HCEC 1CT (cell line): ENCODE measurements at regions not wholly inside any gene's neighbourhood (a gene's known extent, or its start where the extent isn't known, plus 50 kb on each side); places are given as distances from the start of the nearest gene placed in this dataset.

ENCODE experiments used
- DNase-seq: peaks from one replicate; pipeline ENCODE4 v3.0.0-alpha.2; 2017

DNA sequence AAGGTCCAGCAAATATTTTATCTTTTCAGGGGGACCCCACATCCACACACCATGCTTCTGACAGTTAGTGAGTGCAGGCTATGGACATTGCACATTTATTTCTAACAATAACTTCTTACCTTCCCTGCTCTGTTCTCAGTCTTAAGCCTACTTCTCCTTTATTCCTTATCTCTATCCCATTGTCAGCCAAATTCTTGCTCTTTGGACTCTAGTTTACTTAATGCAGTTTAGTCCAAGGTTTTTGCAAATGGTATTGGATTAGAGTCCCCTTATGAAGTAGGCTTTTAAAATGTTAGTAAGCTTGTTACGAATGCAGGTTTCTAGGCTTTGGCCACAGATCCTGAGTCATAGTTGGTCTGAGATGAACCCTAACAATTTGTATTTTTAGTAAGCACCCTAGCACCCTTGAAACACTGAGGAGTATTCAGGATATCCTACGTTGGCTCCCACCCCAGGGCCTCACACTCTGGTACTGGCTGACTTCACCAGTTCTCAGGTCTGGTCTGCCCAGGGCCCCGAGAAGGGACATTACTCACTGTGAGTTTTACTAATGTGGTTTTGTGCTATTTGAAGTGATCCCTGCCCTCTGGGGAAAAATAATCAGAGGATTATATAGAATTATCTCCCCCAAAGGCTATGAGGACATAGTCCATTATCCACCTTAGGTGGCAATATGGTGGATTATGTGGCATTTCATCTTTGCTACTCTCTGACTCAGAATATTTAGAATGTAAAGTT lies 239.5 kb downstream of the TGFB2 start:
- peak; percentile 60 for DNase-seq

DNA sequence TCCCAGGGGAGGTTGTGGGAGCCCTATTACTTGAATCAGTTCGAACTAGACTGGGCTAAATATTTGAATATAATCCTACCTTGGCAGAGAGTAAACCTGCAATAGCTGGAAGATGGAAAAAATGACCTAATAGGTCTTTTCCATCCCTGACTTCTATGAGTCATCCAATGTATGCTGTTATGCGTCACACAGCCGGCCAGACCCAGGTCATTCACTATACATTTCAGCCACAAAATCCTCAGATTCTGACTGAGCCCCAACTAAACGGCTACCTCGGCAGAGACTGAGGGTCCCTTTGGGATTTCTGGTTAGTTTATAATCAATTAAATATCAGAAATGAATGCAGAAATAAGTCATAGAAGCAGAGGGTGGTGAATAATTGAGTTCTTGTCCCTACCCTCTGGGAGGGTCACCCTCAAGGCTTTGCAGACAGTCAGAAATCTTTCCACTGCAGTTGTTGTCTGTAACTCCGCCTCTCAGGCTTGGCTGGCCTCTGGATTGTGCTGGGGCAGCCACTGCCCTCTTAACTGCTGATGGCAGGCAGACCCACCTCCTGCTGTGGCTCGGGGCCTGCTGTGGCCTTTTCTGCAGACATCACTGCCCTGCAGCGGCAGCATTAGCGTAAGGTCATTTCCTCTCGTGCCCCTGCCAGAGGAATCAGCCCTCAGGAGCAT lies 240.5 kb downstream of the TGFB2 start:
- DNase-seq = peak; percentile 77

DNA sequence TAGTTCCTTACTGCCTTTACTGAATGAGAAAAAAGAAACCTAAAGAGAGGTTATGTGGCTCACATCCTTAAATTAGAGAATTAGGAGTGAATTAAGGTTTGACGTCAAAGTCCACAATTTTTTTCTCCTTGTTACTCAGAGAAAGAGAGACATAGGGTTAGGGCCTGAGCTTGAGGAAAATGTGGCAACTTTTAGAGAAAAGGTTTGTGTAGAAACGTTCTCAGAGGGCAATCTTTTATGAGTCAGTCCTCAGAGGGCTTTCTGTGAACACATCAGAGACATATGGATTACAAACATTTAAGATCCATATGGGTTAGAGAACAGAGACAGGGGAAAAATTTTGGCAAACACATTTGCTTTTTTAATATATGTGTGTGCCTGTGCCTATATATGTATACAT lies 242.8 kb downstream of the TGFB2 start:
- no peak for DNase-seq

DNA sequence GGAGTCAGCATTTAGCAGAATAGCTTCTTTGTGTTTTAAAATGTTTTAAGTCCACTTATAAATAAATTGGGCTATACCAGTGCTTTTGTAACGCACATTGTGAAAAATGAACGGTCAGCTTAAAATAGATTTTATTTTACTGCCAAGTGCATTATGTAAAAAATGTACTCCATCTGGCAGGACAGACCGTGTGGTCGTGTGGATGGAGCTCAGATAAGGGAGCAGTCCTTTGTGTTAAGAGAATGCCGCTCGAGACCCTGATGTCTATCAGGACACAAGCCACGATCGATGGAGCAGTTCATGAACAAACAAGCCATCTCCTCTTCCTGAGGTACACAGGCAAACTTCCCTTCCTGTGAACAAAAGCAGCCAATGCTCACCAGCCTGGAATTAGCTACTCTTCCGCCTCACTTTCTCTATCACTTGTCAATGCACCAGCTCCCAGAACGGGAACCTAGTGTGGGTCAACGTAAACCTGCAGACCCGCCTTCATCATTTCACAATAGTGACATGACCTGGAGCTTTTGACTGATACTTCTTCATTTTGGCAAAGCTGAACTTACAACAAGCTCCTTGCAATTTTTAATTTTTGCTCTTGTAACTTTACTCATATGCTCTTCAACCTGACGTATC lies 243.5 kb downstream of the TGFB2 start:
- no peak for DNase-seq

DNA sequence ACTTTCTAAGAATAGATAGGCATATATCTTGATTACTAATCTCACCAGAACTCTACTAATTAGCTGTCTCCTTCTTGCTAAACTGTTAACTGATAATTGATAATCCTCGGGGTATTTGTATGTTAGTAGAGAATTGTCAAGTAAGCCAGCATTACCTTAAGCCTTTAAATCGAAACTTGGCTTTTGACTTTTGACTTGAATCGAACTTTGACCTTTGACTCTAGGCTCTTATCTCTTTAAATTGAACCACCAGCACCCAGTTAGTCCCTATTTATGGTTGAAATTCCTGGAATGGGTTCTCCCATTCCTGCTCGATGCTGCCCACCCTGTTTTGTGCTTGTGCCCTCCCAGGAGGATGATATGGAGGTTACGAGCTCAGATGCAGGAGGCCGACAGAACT lies 244.4 kb downstream of the TGFB2 start:
- no peak for DNase-seq

DNA sequence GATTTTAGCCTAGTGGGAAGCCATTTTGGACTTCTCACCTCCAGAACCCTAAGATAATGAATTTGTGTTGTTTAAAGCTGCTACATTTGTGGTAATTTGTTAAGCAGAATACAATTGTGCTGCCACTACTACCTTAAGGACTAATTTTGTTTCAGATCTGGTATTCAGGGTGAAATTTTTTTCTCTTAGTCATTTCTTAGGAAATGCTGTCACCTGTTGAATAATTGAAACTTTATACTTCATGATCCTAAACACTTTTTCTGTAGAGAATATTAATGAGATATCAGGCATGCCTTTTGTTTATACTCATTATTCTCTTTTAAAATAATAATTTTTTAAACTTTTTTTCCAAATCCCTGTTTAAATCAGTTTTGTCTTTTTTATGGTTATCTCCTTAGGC lies 246.8 kb downstream of the TGFB2 start:
- DNase-seq = no peak

DNA sequence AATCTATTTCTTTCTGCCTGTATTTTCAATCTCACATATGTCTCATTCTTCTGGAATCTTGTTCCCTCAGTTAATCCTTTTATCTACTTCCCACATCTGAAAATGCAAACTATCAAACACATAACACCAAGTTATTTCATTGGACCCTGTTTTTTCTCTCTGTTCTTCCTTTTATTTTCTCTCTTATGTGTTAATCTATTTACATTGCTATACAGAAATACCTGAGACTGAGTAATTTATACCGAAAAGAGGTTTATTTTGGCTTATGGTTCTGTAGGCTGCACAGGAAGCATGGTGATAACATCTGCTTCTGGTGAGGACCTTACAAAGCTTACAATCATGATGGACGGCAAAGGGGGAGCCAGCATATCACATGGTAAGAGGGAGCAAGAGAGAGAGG lies 247.6 kb downstream of the TGFB2 start:
- DNase-seq = no peak

DNA sequence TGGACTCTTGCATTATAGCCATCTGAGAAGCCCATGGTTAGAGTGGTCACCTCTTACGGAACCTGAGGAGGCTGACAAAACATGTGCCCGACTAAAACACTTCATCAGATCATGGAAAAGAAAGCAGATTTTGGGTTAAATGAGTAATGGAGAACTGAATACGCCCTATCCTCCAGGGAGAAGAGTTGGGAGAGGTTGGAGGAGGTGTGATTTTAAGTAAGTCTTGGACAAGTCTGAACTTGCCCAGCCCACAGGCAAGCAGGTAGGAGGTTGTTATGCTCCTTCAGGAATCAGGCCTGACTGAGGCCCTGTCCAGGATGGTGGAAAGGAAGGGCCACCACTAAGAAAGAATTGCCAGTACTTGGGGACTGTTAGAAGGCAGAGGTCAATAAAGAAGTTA lies 255.8 kb downstream of the TGFB2 start:
- no peak for DNase-seq

DNA sequence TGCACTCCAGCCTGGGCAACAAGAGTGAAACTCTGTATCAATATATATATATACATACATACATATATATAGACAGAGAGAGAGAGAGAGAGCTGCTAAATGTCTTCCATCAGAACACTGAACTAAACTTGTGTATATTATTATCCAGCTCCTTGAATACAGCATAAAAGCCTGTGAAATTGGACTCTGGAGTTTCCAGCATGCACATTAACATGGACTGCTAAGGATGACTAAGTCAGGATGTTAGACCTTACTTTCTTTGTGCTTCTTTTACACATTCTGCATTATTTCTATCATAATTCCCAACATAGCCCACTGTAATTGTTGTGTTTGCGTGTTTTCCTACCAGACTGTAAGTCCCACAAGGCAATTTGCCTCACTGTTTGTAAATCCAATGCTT lies 259.1 kb downstream of the TGFB2 start:
- no peak for DNase-seq

DNA sequence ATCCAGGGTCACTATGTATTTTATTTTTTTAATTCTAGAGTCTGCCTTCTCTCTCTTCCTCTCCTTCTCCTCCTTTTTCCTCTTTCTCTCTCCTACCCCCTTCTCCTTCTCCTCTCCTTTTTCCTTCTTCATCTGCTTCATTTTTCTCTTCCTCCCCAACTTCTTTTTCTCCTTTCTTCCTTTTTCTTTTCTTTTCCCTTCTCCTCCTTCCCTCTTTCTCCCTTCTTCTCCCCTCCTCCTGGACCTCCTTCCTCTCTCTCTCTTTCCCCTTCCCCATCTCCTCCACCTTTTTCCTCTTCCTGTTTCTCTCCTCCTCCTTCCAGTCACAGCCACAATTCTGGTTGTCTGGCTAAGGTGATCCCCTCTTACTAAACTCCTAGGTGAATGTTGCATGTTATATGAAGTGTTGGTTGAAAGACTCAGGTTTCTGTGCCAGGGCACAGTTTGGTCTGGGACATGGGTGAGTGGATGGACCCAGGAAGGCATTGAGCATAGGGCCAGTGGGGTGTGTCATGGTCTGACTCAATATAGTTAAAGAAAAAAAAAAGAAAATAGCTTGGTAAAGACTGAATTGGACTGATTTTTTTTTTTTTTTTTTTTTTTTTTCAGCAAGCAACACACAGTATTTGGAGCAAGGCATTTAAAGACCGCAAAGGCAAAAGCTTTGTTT lies 266.9 kb downstream of the TGFB2 start:
- no peak for DNase-seq

DNA sequence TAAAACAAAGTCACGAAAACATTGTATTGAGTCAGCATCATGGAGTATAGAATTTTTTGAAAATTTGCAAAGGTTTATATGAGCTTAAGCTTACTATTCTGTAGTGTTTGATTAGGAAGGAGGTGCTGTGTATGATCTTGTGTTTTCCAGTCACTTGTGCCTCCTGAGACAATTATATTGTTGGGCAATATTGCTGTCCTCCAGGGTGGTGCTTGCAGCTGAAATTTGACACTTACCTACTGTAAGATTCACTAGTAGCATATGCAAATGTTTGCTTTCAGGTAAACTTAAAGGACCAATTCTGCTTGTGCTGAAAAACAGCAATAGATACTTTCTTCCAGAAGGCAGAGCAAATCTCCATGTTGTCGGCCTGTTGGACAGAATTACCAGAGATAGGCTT lies 268.0 kb downstream of the TGFB2 start:
- no peak for DNase-seq

DNA sequence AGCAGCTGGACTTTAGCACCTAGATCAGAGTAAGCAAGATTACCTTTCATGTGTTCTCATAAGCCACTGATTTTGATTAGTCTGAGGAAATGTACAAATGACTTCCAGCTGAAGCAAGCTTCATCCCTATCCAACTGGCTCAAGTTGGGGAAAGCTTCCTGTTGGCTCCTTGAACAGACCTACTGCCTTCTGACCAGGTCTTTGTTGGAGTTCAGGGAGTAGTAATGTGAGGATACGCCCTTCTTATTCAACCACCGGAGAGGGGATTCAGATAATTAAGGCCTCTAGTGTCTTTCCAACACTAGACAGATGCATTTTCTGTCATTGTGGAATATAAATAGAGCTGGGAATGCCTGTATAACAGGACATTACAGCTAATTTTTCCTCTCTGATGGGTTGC lies 268.9 kb downstream of the TGFB2 start:
- no peak for DNase-seq

DNA sequence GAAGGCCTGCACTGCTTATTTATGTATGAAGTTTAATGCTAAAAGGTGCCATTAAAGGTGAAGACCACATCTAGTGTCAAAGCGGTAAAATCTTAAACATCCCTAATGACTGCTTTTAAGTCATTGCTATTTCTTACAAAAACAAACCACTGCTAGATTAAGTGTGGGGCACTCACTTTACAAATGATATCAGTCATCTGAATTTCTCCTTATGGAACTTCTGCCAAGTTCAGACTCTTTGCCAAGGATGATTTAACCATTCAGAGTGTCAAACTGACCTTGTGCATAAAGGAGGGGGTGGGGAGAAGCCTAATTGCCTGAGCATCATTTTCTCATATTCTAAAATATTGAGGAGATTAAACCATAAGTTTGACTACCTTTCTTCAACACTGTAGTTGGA lies 271.5 kb downstream of the TGFB2 start:
- DNase-seq = no peak

DNA sequence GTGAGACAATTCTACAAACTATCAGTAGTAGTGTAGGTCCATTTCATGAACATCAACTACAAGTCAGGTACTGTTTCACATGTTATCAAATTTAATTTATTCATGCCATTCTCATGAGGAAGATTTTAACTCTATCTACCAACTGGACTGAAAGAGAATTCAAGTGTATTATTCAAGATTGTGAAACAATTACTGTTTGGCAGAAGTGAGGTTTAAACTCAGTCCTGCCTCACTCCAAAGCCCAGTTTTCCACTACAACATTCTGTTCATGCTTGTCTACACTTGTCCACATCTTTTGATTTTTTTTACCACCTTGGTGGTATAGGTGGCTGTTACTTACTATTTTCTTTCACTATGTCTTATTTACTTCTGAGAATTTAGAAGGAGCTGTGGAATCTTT lies 272.9 kb downstream of the TGFB2 start:
- no peak for DNase-seq

DNA sequence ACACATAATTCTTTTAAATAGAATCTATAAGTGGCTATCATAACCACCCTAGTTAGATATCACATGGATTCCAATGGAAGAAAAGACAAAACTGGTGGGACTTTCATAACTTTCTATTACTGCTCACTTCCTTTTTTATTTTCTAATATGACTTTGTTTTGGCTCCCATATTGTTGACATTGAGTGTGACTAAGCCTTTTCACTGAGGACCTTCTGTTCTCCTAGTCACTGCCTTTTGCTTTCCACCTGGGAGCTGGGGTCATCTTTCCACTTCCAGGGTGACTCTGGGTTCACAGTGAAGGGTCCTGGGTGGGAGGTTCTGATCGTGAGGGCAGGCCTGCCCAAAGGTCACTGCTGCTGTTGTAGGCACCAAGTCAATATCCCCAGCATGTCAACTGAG lies 275.8 kb downstream of the TGFB2 start:
- peak; percentile 3 for DNase-seq

DNA sequence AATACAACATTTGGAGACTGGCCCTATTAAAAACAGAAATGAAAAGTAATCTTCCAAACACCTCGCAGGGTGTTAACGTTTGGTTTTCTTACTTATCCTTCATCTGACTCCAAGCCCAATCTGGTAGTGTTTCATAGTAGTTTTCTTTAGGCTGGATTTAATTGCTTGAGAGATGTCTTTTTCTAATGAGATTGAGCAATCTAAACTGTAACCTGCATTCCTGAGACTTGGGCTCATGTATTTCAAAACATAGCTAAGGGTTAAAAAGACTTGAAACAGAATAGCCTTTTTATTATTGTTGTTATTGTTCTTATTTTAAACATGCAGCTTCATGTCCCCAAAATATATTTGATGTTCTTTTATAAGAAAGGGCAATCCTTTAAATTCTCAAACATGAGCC lies 278.9 kb downstream of the TGFB2 start:
- peak; percentile 13 for DNase-seq

DNA sequence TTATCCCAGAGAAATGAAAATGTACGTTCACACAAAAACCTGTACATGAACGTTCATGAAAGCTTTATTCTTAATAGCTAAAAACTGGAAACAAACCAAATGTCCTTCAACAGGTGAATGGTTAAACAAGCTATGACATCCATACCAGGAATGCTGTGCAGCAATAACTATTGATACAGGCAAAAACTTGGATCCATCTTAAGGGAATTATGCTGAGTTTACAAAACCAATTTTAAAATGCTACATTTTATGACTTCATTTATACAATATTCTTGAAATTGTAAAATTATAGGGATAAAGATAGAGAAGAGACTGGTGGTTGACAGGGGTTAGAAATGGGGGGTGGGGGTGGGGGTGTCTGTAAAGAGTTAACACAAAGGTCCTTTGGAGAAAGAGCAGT lies 280.3 kb downstream of the TGFB2 start:
- no peak for DNase-seq

DNA sequence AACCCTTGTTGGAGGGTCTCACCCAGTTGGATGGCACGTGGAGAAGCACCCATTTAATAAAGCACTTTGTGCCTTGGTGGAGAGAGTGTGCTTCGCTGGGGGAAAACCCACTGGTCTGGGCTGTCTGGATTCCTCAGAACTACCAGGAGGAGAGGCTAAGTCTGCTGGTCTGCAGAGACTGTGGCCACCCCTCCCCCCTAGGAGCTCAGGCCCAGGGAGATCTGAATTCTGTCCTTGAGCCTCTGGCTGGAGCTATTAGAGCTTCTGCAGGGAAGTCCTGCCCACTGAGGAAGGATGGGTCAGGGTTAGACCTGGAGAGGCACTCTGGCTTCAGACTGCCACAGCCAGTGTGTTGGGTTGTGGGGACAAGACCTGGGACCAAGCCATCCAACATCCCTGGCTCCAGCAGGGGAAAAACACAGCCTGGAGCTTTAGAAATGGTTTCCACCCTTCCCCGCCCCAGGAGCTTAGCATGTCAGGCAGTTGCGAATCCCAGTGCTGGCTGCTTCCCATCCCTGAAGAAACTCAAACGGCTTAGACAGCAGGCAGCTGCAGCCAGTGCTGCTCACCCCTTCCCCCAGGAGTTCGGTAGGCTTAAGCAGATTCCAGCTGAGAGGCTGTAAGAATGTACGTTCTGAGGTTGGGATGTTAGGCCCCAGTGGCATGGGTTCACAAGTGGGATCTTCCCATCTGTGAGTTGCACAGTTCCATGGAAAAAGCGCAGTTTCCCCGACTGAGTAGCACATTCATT lies 288.3 kb downstream of the TGFB2 start:
- no peak for DNase-seq

DNA sequence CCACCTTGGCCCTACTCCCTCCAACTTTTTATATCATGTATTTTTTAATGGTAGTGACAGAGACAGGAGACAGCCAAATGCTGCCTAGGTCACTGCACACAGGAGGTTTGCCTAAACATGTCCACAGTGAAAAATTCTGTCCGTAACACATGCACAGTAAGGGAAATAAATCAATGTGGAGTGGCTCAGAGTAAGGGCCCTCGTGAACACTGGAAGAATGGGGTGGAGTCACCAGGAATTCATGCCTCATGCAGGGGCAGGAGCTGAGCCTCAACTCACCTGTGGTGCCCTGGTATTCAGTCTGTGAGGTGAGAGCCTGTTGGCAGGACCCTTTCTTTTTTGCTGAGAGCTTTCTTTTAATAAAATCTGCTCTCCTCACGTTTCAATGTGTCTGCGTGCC lies 289.1 kb downstream of the TGFB2 start:
- DNase-seq = no peak

DNA sequence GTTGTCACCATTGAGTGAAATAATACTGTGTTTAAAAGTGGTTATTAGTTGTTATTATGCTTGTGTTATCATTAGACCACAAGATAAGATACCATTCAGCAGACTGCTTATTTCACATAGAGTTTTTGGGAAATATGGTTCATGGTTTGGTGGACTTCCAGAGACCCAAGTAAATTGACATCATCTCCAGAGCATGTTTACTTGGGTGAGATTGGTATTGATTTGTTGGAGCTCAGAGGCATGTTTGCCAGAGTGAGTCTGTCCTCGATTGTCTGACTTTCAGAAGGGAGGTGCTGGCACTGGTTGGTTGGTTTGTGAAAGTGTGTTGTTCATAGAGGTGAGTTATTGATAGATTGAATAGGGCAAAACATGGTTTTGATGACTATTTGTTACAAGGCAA lies 291.4 kb downstream of the TGFB2 start:
- DNase-seq = no peak

DNA sequence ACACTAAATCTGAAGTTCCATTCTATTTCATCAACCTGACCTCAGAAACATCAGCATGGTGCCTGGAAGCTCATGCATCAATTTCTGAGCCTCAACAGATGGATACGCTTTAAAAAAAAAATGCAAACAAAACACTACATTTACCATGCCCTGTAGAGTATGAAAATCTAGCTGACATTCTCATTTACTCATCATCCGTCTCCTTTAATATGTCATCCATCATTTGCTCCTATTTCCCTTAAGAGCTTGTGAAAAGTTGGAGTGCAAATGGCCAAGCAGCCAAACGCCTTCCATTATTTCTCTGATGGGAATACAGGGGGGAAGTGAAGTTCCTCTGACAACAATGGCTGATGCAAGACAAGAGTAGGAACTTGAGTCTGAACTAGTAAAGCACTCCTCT lies 295.0 kb downstream of the TGFB2 start:
- DNase-seq = no peak

DNA sequence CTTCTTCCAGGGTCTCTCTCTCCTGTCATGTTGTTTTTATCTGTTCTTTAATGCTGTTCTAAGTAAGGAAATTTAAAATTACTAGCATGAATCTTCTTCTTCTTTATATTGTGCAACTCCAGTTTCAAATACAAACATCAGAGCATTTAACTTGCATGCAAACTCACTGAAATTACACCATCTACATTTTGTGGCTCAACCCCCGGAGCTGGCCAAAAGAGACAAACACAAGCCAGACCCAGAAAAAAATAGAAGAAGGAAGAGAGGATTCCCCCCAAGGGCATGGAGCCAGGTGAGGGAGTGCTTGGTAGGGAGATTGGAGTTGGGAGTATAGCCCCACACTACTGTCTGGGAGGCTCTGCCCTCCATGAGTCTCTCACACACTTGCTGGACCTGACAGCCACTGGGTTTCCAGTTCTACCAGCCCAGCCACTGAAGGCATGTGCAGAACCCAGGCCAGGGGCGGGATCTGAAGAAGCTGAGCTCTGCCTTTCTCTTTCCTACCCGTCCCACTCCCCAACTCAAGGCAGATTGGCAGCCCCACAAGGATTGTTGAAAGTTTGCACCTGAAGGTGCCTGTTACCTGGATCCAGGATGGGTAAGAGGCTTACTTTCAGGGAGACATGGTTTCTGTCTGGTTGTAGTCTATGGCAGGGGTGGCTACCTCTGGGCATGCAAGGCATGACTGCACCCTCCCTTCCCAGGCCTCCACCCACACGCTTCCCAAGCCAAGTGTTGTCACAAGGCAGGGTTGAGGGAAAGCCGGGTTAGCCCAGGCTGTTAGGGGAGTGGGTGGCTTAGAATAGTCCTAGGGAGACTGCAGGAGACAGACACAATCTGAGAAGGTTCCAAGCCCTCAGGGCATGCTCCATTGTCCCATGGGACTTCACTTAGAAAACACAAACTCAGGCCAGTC lies 297.2 kb downstream of the TGFB2 start:
- DNase-seq = no peak
